Naive thymus-derived CD4-positive, alpha-beta T cell (primary cell): ENCODE measurements at regions not wholly inside any gene's neighbourhood (a gene's known extent, or its start where the extent isn't known, plus 50 kb on each side); places are given as distances from the start of the nearest gene placed in this dataset.
"Not testable (repeated sequence)": the region's sequence is repeated elsewhere in the genome, so short reads cannot be mapped to it uniquely, and the experiment has no call there.

Experiments
- ATAC-seq: fragments of 150-1000 bp; cut with Tn5 transposase; 2 replicates; pipeline ENCODE4 v1.10.0; 2021; ENCODE audit warnings: mild to moderate bottlenecking, moderate library complexity
- CTCF ChIA-PET: fragments of 350-600 bp; sonication (Branson Sonifier 250); formaldehyde crosslinking; loops from one replicate; lab custom pipeline; 2021; ENCODE audit warnings: antibody characterized with exemption; lab: Charles Lee
- POLR2A ChIA-PET: fragments of 350-600 bp; sonication (Branson Sonifier 250); formaldehyde crosslinking; loops from one replicate; lab custom pipeline; 2021; ENCODE audit warnings: antibody characterized with exemption, inconsistent platforms; lab: Charles Lee
- DNase-seq, 9 donors: peaks; one replicate each; pipeline versions ENCODE4 v3.0.0 to v3.0.0-alpha.2; 2020 to 2022; ENCODE audit warnings: mixed read lengths in 1 of 9
- H3K27ac ChIP-seq: one replicate; pipeline ENCODE4 v1.7.0; 2013; ENCODE audit warnings: mild to moderate bottlenecking, low read depth, low read length, moderate library complexity
- H3K27me3 ChIP-seq, 2 donors: one replicate each; pipeline ENCODE4 v1.7.0; 2013; ENCODE audit warnings: low read length in 2 of 2, mild to moderate bottlenecking in 2 of 2, moderate library complexity in 2 of 2; ENCODE audit not compliant: control insufficient read depth in 2 of 2, insufficient read depth in 2 of 2
- H3K36me3 ChIP-seq, 3 experiments: 1 replicate in 2 of 3; 2 replicates in 1 of 3; pipeline ENCODE4 v1.7.0; 2013; ENCODE audit warnings: low read length in 3 of 3, mild to moderate bottlenecking in 3 of 3, moderate library complexity in 1 of 3; ENCODE audit not compliant: insufficient read depth in 3 of 3, control insufficient read depth in 2 of 3
- H3K4me1 ChIP-seq, 2 donors: one replicate each; pipeline ENCODE4 v1.7.0; 2013; ENCODE audit warnings: low read length in 2 of 2, mild to moderate bottlenecking in 2 of 2, moderate library complexity in 1 of 2; ENCODE audit not compliant: control insufficient read depth in 2 of 2, insufficient read depth in 2 of 2
- H3K4me3 ChIP-seq: 2 replicates; pipeline ENCODE4 v1.7.0; 2013; ENCODE audit warnings: mild to moderate bottlenecking, low read length
- H3K9me3 ChIP-seq, 3 experiments: 1 replicate in 2 of 3; 2 replicates in 1 of 3; pipeline ENCODE4 v1.7.0; 2013; ENCODE audit warnings: low read length in 3 of 3; ENCODE audit not compliant: control insufficient read depth in 2 of 3
- H3K27ac Mint-ChIP-seq, 9 donors: one replicate each; pipeline ENCODE4 v1.8.0; 2020 to 2022; ENCODE audit warnings: mixed read lengths in 9 of 9, mild to moderate bottlenecking in 8 of 9, moderate library complexity in 5 of 9, inconsistent platforms in 2 of 9
- H3K27me3 Mint-ChIP-seq, 5 donors: one replicate each; pipeline ENCODE4 v1.8.0; 2021 to 2022; ENCODE audit warnings: mixed read lengths in 5 of 5, mild to moderate bottlenecking in 1 of 5
- H3K36me3 Mint-ChIP-seq, 5 donors: one replicate each; pipeline ENCODE4 v1.8.0; 2020 to 2022; ENCODE audit warnings: mixed read lengths in 5 of 5, mild to moderate bottlenecking in 3 of 5, inconsistent platforms in 1 of 5
- H3K4me1 Mint-ChIP-seq, 7 donors: one replicate each; pipeline ENCODE4 v1.8.0; 2020 to 2022; ENCODE audit warnings: mixed read lengths in 7 of 7, mild to moderate bottlenecking in 3 of 7, inconsistent platforms in 1 of 7
- H3K4me3 Mint-ChIP-seq, 10 donors: one replicate each; pipeline ENCODE4 v1.8.0; 2020 to 2022; ENCODE audit warnings: mild to moderate bottlenecking in 10 of 10, mixed read lengths in 10 of 10, moderate library complexity in 6 of 10, inconsistent platforms in 2 of 10
- H3K9me3 Mint-ChIP-seq, 11 donors: one replicate each; pipeline ENCODE4 v1.8.0; 2020 to 2022; ENCODE audit warnings: mixed read lengths in 11 of 11, mild to moderate bottlenecking in 4 of 11, inconsistent platforms in 1 of 11, moderate library complexity in 1 of 11
- intact Hi-C, 2 donors: fragments of 100-400 bp; cut with micrococcal nuclease; formaldehyde crosslinking; loops; one replicate each; pipeline ENCODE4 v1.15.1; 2023

- not testable (repeated sequence) for DNase-seq, H3K27me3 Mint-ChIP-seq, H3K36me3 ChIP-seq, H3K9me3 Mint-ChIP-seq, H3K27ac ChIP-seq, H3K4me3 ChIP-seq, H3K36me3 Mint-ChIP-seq, H3K27me3 ChIP-seq, ATAC-seq, H3K9me3 ChIP-seq
- intact Hi-C loops: loop anchor here in 1 of 2 donors (2.0 kb wide), 1 partner anchor 22 kb away; no protein-coding TSS in a partner anchor
- CTCF ChIA-PET: interaction anchor here (1.0 to 1.1 kb wide), 2 partner anchors 100 to 168 kb away, joined by 3 read pairs; partner anchors contain the start of gene RESF1
- H3K4me3 Mint-ChIP-seq: peak overlapping the region in 3 of 10 donors; percentile 45 to 75 (median 53)
- POLR2A ChIA-PET: interaction anchor here (0.6 to 1.5 kb wide), 4 partner anchors 24 to 191 kb away, joined by 3 to 4 read pairs (median 4); partner anchors contain the start of gene RESF1
- peaks cover 15 to 58% (median 46%) of the 10 kb centered on the region in 7 donors for H3K4me1 Mint-ChIP-seq
- peak overlapping the region; percentile 9 to 87 (median 66) for H3K27ac Mint-ChIP-seq
- peaks cover 13 to 20% of the 10 kb centered on the region in 2 donors for H3K4me1 ChIP-seq
Observed at GRCh38 chr12:31791265-31791664, 62.4 kb upstream of the AMN1 start.

DNA sequence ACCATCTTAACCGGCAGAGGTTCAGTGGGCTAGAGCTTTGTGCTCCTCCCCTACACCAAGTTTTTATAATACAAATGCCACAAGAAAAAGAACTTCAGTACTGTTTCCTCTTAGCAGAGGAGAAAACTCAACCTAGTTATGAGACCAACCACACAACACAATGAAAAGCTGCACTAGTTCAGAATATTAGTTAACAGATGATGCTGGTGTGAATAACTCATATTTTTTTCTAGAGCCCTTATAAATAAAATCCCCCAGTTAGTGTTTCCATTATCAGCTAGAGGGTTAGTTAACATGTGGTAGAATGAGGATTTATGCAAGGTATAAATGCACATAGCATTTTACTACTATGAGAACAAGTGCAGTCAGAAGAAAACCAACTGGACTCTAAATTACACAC is 61.9 kb upstream of the AMN1 start:
- peak overlapping the region; percentile 15 to 87 (median 84) for H3K27ac Mint-ChIP-seq
- intact Hi-C loops: loop anchor here in 1 of 2 donors (1.0 to 2.0 kb wide), 2 partner anchors 14 to 22 kb away; no protein-coding TSS in a partner anchor
- Histone ChIP-seq H3K4me3 (no peak overlapping the region), H3K4me1 (peaks cover 13 to 24% of the 10 kb centered on the region in 2 donors), H3K27me3 (no peaks in the 10 kb centered on the region), H3K9me3 (no peaks in the 10 kb centered on the region), H3K36me3 (no peaks in the 10 kb centered on the region), H3K27ac (no peak overlapping the region)
- POLR2A ChIA-PET: interaction anchor here (0.6 to 1.5 kb wide), 4 partner anchors 17 to 169 kb away, joined by 3 to 4 read pairs (median 4); partner anchors contain the start of gene RESF1
- CTCF ChIA-PET: interaction anchor here (0.9 to 1.4 kb wide), 5 partner anchors 12 to 169 kb away, joined by 3 to 6 read pairs (median 3); partner anchors contain the start of genes ETFBKMT and RESF1
- peaks cover 12 to 58% (median 44%) of the 10 kb centered on the region in 7 donors for H3K4me1 Mint-ChIP-seq
- peaks cover 0 to 5% (median 0%) of the 10 kb centered on the region in 5 donors for H3K36me3 Mint-ChIP-seq
- H3K27me3 Mint-ChIP-seq: no peaks in the 10 kb centered on the region
- peak overlapping the region in 8 of 10 donors; percentile 7 to 75 (median 46) for H3K4me3 Mint-ChIP-seq
- ATAC-seq: no peak
- DNase-seq: peak in 1 of 9 donors; percentile 12
- peaks cover 0 to 8% (median under 1%) of the 10 kb centered on the region in 11 donors for H3K9me3 Mint-ChIP-seq

DNA sequence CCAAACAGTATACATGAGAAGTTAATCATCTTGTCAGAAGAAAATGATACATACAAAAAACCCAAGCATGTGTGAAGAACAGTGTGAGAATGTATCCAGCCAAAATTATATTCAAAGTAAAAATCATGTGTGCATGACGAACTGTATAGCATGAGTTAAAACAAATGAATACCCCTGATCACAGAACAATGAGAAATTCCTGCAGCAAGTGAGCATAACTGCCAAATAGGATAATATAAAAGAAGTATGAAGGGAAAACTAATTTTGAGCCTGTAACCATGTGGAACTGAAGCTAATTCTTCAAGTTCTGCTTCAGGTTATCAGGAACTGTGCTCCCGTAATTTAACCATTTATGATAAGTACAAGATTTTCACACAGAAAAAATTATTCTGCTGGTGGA is 56.5 kb upstream of the AMN1 start:
- Mint-ChIP-seq H3K27me3 (no peaks in the 10 kb centered on the region), H3K4me3 (peak overlapping the region in 1 of 10 donors; percentile 32), H3K4me1 (peaks cover 6 to 44% (median 26%) of the 10 kb centered on the region in 7 donors), H3K27ac (no peak overlapping the region), H3K9me3 (peaks cover 0 to 10% (median 6%) of the 10 kb centered on the region in 11 donors), H3K36me3 (peaks cover 0 to 9% (median 6%) of the 10 kb centered on the region in 5 donors)
- H3K9me3 ChIP-seq: peaks cover 0 to 5% (median 0%) of the 10 kb centered on the region in 3 experiments
- no peaks in the 10 kb centered on the region for H3K36me3 ChIP-seq
- ChIA-PET POLR2A (interaction anchor here (0.6 to 1.1 kb wide), 3 partner anchors 17 to 57 kb away, joined by 3 read pairs; no protein-coding TSS in a partner anchor), CTCF (no interaction called here)
- H3K27me3 ChIP-seq: no peaks in the 10 kb centered on the region
- ATAC-seq (no peak), DNase-seq (no peak)
- intact Hi-C loops: no loop called here
- no peak overlapping the region for H3K4me3 ChIP-seq
- no peak overlapping the region for H3K27ac ChIP-seq
- H3K4me1 ChIP-seq: peaks cover 4 to 14% of the 10 kb centered on the region in 2 donors

GRCh38 chr12:31783996-31784645 is 55.3 kb upstream of the AMN1 start:
- Histone ChIP-seq H3K27me3 (no peaks in the 10 kb centered on the region), H3K4me3 (no peak overlapping the region), H3K4me1 (peaks cover 0 to 5% of the 10 kb centered on the region in 2 donors), H3K27ac (no peak overlapping the region), H3K36me3 (no peaks in the 10 kb centered on the region), H3K9me3 (peaks cover 0 to 5% (median 0%) of the 10 kb centered on the region in 3 experiments)
- Mint-ChIP-seq H3K36me3 (peaks cover 0 to 9% (median 6%) of the 10 kb centered on the region in 5 donors), H3K4me3 (no peak overlapping the region), H3K9me3 (peaks cover 0 to 10% (median 6%) of the 10 kb centered on the region in 11 donors), H3K27ac (peak overlapping the region in 3 of 9 donors; percentile 23 to 57 (median 37)), H3K4me1 (peaks cover 1 to 43% (median 21%) of the 10 kb centered on the region in 7 donors), H3K27me3 (no peaks in the 10 kb centered on the region)
- POLR2A ChIA-PET: interaction anchor here (1.0 kb wide), 1 partner anchor 18 kb away, joined by 3 read pairs; no protein-coding TSS in a partner anchor
- ATAC-seq (peak; percentile 64), DNase-seq (no peak)
- intact Hi-C loops: no loop called here
- CTCF ChIA-PET: no interaction called here

DNA sequence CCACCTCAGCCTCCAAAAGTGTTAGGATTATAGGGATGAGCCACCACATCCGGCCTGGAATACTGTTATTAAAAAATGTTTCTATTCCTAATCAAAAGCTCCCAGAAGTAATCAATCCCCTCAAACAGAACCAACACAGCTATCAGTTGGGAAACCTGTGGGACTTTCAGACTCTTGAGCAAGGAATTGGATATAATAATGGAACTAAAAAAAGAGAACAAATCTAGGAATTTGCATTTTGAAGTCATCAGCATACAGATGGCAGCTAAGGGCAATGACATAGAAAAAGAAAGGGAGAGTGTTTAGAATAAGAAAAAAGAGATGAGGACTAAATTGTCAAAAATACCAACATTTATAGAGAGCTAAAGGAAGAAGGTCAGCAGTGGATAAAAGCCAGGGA is 54.7 kb upstream of the AMN1 start:
- peaks cover 4 to 44% (median 20%) of the 10 kb centered on the region in 7 donors for H3K4me1 Mint-ChIP-seq
- H3K4me1 ChIP-seq: peaks cover 0 to 5% of the 10 kb centered on the region in 2 donors
- no peaks in the 10 kb centered on the region for H3K27me3 ChIP-seq
- peak overlapping the region in 2 of 9 donors; percentile 23 to 57 for H3K27ac Mint-ChIP-seq
- no peak overlapping the region for H3K27ac ChIP-seq
- peaks cover 0 to 9% (median 6%) of the 10 kb centered on the region in 5 donors for H3K36me3 Mint-ChIP-seq
- H3K27me3 Mint-ChIP-seq: no peaks in the 10 kb centered on the region
- H3K4me3 Mint-ChIP-seq: no peak overlapping the region
- H3K36me3 ChIP-seq: no peaks in the 10 kb centered on the region
- CTCF ChIA-PET: interaction anchor here (0.6 kb wide), 1 partner anchor 11 kb away, joined by 4 read pairs; no protein-coding TSS in a partner anchor
- ATAC-seq: no peak
- DNase-seq: no peak
- H3K9me3 Mint-ChIP-seq: peaks cover 0 to 10% (median 6%) of the 10 kb centered on the region in 11 donors
- H3K9me3 ChIP-seq: peaks cover 0 to 5% (median 0%) of the 10 kb centered on the region in 3 experiments
- H3K4me3 ChIP-seq: no peak overlapping the region
- intact Hi-C loops: no loop called here
- POLR2A ChIA-PET: no interaction called here

GRCh38 chr12:31781894-31782540 is 53.2 kb upstream of the AMN1 start:
- Histone ChIP-seq H3K36me3 (no peaks in the 10 kb centered on the region), H3K4me3 (no peak overlapping the region), H3K27ac (no peak overlapping the region), H3K27me3 (no peaks in the 10 kb centered on the region), H3K9me3 (peaks cover 0 to 5% (median 0%) of the 10 kb centered on the region in 3 experiments), H3K4me1 (peaks cover 0 to 5% of the 10 kb centered on the region in 2 donors)
- intact Hi-C loops: no loop called here
- ChIA-PET CTCF (no interaction called here), POLR2A (interaction anchor here (0.6 kb wide), 1 partner anchor 191 kb away, joined by 5 read pairs; no protein-coding TSS in a partner anchor)
- DNase-seq (no peak), ATAC-seq (no peak)
- Mint-ChIP-seq H3K4me1 (peaks cover 4 to 45% (median 20%) of the 10 kb centered on the region in 7 donors), H3K27ac (peak overlapping the region in 1 of 9 donors; percentile 48), H3K9me3 (peaks cover 0 to 10% (median 6%) of the 10 kb centered on the region in 11 donors), H3K27me3 (no peaks in the 10 kb centered on the region), H3K36me3 (peaks cover 0 to 9% (median 6%) of the 10 kb centered on the region in 5 donors), H3K4me3 (no peak overlapping the region)
